ENCODE measurements at regions not wholly inside any gene's neighbourhood (a gene's known extent, or its start where the extent isn't known, plus 50 kb on each side); places are given as distances from the start of the nearest gene placed in this dataset.

DNA sequence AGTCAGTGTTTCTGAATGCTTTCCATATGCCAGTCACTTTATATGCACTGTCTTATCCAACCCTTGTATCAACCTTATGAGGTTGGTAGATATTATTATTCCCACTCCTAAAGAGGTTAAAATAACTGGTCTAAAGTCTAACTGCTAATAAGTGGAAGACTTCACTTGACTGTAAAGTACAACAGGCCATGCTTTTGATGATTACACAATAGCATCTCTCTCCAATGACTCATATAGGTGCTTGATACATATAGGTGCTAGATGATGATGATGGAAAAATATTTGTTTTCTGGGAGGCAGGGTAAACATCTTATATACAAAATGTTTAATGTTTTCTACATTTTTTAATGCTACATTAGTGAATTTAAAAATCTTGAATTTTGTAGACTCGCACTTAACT is 75.9 kb upstream of the NR3C1 start (continued):
- TF ChIP-seq, protein P1, sequence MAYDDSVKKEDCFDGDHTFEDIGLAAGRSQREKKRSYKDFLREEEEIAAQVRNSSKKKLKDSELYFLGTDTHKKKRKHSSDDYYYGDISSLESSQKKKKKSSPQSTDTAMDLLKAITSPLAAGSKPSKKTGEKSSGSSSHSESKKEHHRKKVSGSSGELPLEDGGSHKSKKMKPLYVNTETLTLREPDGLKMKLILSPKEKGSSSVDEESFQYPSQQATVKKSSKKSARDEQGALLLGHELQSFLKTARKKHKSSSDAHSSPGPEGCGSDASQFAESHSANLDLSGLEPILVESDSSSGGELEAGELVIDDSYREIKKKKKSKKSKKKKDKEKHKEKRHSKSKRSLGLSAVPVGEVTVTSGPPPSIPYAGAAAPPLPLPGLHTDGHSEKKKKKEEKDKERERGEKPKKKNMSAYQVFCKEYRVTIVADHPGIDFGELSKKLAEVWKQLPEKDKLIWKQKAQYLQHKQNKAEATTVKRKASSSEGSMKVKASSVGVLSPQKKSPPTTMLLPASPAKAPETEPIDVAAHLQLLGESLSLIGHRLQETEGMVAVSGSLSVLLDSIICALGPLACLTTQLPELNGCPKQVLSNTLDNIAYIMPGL (CRISPR knock-in tag; IDR thresholded peaks at IDR 0.05) = no peak
- no peak for TF ChIP-seq TP53 (CRISPR knock-in tag; IDR thresholded peaks at IDR 0.05)
- TF ChIP-seq, protein P2, sequence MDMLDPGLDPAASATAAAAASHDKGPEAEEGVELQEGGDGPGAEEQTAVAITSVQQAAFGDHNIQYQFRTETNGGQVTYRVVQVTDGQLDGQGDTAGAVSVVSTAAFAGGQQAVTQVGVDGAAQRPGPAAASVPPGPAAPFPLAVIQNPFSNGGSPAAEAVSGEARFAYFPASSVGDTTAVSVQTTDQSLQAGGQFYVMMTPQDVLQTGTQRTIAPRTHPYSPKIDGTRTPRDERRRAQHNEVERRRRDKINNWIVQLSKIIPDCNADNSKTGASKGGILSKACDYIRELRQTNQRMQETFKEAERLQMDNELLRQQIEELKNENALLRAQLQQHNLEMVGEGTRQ (CRISPR knock-in tag; IDR thresholded peaks at IDR 0.05) = no peak
- TF ChIP-seq, protein P3, sequence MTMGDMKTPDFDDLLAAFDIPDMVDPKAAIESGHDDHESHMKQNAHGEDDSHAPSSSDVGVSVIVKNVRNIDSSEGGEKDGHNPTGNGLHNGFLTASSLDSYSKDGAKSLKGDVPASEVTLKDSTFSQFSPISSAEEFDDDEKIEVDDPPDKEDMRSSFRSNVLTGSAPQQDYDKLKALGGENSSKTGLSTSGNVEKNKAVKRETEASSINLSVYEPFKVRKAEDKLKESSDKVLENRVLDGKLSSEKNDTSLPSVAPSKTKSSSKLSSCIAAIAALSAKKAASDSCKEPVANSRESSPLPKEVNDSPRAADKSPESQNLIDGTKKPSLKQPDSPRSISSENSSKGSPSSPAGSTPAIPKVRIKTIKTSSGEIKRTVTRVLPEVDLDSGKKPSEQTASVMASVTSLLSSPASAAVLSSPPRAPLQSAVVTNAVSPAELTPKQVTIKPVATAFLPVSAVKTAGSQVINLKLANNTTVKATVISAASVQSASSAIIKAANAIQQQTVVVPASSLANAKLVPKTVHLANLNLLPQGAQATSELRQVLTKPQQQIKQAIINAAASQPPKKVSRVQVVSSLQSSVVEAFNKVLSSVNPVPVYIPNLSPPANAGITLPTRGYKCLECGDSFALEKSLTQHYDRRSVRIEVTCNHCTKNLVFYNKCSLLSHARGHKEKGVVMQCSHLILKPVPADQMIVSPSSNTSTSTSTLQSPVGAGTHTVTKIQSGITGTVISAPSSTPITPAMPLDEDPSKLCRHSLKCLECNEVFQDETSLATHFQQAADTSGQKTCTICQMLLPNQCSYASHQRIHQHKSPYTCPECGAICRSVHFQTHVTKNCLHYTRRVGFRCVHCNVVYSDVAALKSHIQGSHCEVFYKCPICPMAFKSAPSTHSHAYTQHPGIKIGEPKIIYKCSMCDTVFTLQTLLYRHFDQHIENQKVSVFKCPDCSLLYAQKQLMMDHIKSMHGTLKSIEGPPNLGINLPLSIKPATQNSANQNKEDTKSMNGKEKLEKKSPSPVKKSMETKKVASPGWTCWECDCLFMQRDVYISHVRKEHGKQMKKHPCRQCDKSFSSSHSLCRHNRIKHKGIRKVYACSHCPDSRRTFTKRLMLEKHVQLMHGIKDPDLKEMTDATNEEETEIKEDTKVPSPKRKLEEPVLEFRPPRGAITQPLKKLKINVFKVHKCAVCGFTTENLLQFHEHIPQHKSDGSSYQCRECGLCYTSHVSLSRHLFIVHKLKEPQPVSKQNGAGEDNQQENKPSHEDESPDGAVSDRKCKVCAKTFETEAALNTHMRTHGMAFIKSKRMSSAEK (CRISPR knock-in tag; IDR thresholded peaks at IDR 0.05; ENCODE audit: borderline replicate concordance) = no peak

DNA sequence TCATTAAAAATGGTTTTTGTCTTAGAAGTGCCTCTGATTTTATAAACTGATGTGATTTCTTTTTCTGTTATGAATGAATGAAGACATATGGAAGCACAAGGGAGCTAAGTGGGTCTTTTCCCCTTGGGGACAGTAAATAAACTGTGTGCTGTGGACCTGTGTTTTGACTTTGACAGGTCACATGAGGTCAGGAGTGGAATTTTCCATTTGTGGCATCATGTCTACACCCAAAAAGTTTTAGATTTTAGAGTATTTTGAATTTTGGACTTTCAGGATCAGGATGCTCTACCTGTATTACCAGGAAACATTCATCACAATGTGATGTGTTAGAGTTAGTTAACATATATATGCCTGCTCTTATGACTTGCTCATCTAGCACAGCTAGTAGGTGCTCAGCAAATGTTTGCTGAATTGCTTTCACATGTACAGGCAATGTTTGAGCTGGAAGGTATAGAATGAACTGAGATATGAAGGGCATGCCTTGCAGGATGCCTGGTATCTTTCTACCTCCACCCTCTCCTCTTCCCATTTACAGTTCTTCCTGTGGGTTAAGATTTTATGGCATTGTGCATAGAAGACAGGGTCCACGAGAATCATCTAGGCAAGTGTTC is 73.2 kb upstream of the NR3C1 start:
- DNase-seq (ENCODE audit: low spot score) (no peak), ATAC-seq (no peak)
- H3K27ac Mint-ChIP-seq = no peak overlapping the region
- POLR2A ChIA-PET = no interaction called here
- TF ChIP-seq, protein P4, sequence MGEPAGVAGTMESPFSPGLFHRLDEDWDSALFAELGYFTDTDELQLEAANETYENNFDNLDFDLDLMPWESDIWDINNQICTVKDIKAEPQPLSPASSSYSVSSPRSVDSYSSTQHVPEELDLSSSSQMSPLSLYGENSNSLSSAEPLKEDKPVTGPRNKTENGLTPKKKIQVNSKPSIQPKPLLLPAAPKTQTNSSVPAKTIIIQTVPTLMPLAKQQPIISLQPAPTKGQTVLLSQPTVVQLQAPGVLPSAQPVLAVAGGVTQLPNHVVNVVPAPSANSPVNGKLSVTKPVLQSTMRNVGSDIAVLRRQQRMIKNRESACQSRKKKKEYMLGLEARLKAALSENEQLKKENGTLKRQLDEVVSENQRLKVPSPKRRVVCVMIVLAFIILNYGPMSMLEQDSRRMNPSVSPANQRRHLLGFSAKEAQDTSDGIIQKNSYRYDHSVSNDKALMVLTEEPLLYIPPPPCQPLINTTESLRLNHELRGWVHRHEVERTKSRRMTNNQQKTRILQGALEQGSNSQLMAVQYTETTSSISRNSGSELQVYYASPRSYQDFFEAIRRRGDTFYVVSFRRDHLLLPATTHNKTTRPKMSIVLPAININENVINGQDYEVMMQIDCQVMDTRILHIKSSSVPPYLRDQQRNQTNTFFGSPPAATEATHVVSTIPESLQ (CRISPR knock-in tag; IDR thresholded peaks at IDR 0.05) = no peak
- TF ChIP-seq, protein P5, sequence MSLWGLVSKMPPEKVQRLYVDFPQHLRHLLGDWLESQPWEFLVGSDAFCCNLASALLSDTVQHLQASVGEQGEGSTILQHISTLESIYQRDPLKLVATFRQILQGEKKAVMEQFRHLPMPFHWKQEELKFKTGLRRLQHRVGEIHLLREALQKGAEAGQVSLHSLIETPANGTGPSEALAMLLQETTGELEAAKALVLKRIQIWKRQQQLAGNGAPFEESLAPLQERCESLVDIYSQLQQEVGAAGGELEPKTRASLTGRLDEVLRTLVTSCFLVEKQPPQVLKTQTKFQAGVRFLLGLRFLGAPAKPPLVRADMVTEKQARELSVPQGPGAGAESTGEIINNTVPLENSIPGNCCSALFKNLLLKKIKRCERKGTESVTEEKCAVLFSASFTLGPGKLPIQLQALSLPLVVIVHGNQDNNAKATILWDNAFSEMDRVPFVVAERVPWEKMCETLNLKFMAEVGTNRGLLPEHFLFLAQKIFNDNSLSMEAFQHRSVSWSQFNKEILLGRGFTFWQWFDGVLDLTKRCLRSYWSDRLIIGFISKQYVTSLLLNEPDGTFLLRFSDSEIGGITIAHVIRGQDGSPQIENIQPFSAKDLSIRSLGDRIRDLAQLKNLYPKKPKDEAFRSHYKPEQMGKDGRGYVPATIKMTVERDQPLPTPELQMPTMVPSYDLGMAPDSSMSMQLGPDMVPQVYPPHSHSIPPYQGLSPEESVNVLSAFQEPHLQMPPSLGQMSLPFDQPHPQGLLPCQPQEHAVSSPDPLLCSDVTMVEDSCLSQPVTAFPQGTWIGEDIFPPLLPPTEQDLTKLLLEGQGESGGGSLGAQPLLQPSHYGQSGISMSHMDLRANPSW (CRISPR knock-in tag; conservative IDR thresholded peaks at IDR 0.05; ENCODE audit: low read depth) = no peak
- H3K4me1 Mint-ChIP-seq = no peaks in the 10 kb centered on the region
- H3K9me3 Mint-ChIP-seq = no peaks in the 10 kb centered on the region; the same call in 1 of the 2 replicates
- no peak overlapping the region for H3K4me3 Mint-ChIP-seq
- CTCF ChIA-PET = no interaction called here
- no peaks in the 10 kb centered on the region for H3K36me3 Mint-ChIP-seq
- no peaks in the 10 kb centered on the region for H3K27me3 Mint-ChIP-seq (ENCODE audit: low read depth)

DNA sequence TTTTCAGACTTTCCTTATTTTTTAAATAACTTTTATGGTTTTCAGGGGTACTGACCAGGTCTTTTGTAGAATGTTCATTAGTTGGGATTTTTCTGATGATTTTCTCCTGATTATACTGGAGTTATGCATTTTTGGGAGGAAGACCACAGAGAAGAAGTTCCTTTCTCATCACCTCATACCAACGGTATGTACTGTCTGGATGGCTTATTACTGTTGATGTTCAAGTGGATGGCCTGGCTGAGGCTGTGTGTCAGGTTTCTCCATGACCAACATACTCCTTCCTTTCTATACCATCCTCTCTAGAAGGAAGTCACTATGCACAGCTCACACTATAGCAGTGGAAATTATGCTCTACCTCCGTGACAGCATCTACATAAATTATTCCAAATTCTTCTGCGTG is 71.1 kb upstream of the NR3C1 start:
- Mint-ChIP-seq H3K4me1 (no peaks in the 10 kb centered on the region), H3K9me3 (no peaks in the 10 kb centered on the region; the same call in 1 of the 2 replicates), H3K36me3 (no peaks in the 10 kb centered on the region), H3K27ac (no peak overlapping the region), H3K27me3 (ENCODE audit: low read depth) (no peaks in the 10 kb centered on the region), H3K4me3 (no peak overlapping the region)
- CTCF ChIA-PET = no interaction called here
- POLR2A ChIA-PET = no interaction called here
- no peak for DNase-seq (ENCODE audit: low spot score)
- ATAC-seq = no peak
- TF ChIP-seq, protein P6, sequence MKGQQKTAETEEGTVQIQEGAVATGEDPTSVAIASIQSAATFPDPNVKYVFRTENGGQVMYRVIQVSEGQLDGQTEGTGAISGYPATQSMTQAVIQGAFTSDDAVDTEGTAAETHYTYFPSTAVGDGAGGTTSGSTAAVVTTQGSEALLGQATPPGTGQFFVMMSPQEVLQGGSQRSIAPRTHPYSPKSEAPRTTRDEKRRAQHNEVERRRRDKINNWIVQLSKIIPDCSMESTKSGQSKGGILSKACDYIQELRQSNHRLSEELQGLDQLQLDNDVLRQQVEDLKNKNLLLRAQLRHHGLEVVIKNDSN (CRISPR knock-in tag; IDR thresholded peaks at IDR 0.05) = no peak
- TF ChIP-seq, protein P7, sequence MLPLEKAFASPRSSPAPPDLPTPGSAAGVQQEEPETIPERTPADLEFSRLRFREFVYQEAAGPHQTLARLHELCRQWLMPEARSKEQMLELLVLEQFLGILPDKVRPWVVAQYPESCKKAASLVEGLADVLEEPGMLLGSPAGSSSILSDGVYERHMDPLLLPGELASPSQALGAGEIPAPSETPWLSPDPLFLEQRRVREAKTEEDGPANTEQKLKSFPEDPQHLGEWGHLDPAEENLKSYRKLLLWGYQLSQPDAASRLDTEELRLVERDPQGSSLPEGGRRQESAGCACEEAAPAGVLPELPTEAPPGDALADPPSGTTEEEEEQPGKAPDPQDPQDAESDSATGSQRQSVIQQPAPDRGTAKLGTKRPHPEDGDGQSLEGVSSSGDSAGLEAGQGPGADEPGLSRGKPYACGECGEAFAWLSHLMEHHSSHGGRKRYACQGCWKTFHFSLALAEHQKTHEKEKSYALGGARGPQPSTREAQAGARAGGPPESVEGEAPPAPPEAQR (CRISPR knock-in tag; IDR thresholded peaks at IDR 0.05) = no peak
- TF ChIP-seq SMAD4 (CRISPR knock-in tag; IDR thresholded peaks at IDR 0.05) (no peak), NR2C2 (CRISPR knock-in tag; IDR thresholded peaks at IDR 0.05) (no peak), ZNF232 (CRISPR knock-in tag; IDR thresholded peaks at IDR 0.05) (no peak)
- TF ChIP-seq, protein P8, sequence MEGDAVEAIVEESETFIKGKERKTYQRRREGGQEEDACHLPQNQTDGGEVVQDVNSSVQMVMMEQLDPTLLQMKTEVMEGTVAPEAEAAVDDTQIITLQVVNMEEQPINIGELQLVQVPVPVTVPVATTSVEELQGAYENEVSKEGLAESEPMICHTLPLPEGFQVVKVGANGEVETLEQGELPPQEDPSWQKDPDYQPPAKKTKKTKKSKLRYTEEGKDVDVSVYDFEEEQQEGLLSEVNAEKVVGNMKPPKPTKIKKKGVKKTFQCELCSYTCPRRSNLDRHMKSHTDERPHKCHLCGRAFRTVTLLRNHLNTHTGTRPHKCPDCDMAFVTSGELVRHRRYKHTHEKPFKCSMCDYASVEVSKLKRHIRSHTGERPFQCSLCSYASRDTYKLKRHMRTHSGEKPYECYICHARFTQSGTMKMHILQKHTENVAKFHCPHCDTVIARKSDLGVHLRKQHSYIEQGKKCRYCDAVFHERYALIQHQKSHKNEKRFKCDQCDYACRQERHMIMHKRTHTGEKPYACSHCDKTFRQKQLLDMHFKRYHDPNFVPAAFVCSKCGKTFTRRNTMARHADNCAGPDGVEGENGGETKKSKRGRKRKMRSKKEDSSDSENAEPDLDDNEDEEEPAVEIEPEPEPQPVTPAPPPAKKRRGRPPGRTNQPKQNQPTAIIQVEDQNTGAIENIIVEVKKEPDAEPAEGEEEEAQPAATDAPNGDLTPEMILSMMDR (IDR thresholded peaks at IDR 0.05) = no peak
- TF ChIP-seq, protein P9, sequence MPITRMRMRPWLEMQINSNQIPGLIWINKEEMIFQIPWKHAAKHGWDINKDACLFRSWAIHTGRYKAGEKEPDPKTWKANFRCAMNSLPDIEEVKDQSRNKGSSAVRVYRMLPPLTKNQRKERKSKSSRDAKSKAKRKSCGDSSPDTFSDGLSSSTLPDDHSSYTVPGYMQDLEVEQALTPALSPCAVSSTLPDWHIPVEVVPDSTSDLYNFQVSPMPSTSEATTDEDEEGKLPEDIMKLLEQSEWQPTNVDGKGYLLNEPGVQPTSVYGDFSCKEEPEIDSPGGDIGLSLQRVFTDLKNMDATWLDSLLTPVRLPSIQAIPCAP (CRISPR knock-in tag; IDR thresholded peaks at IDR 0.05) = no peak
